ENCODE measurements at regions not wholly inside any gene's neighbourhood (a gene's known extent, or its start where the extent isn't known, plus 50 kb on each side); places are given as distances from the start of the nearest gene placed in this dataset.

- FAIRE-seq = no peak
Measured at GRCh38 chr6:12592634-12593033, 123.9 kb upstream of the PHACTR1 start.

- no peak for FAIRE-seq
Measured at GRCh38 chr6:12593771-12594529, 122.6 kb upstream of the PHACTR1 start.

- FAIRE-seq = no peak
Measured at GRCh38 chr6:12594530-12594893, 122.1 kb upstream of the PHACTR1 start.

- no peak for FAIRE-seq
Measured at GRCh38 chr6:12595161-12595811, 121.3 kb upstream of the PHACTR1 start.

- FAIRE-seq = no peak
Measured at GRCh38 chr6:12596731-12597130, 119.8 kb upstream of the PHACTR1 start.

- FAIRE-seq = no peak
Measured at GRCh38 chr6:12598919-12599318, 117.6 kb upstream of the PHACTR1 start.

GRCh38 chr6:12601881-12602280 is 114.7 kb upstream of the PHACTR1 start:
- no peak for FAIRE-seq

- no peak for FAIRE-seq
Measured at GRCh38 chr6:12602342-12602741, 114.2 kb upstream of the PHACTR1 start.

GRCh38 chr6:12602951-12603672 is 113.5 kb upstream of the PHACTR1 start:
- no peak for FAIRE-seq

GRCh38 chr6:12603673-12604049 is 112.9 kb upstream of the PHACTR1 start:
- no peak for FAIRE-seq

GRCh38 chr6:12605888-12606345 is 110.7 kb upstream of the PHACTR1 start:
- no peak for FAIRE-seq

GRCh38 chr6:12606616-12607015 is 110.0 kb upstream of the PHACTR1 start:
- no peak for FAIRE-seq

GRCh38 chr6:12608016-12608860 is 108.3 kb upstream of the PHACTR1 start:
- no peak for FAIRE-seq

- FAIRE-seq = no peak
Measured at GRCh38 chr6:12608874-12609273, 107.7 kb upstream of the PHACTR1 start.

GRCh38 chr6:12609751-12610150 is 106.8 kb upstream of the PHACTR1 start:
- FAIRE-seq = no peak

GRCh38 chr6:12610862-12611261 is 105.7 kb upstream of the PHACTR1 start:
- no peak for FAIRE-seq

GRCh38 chr6:12613811-12614210 is 102.8 kb upstream of the PHACTR1 start:
- FAIRE-seq = no peak

- no peak for FAIRE-seq
Measured at GRCh38 chr6:12614456-12614855, 102.1 kb upstream of the PHACTR1 start.

GRCh38 chr6:12618296-12618695 is 98.3 kb upstream of the PHACTR1 start:
- FAIRE-seq = no peak

- FAIRE-seq = no peak
Measured at GRCh38 chr6:12621754-12622153, 94.8 kb upstream of the PHACTR1 start.

- FAIRE-seq = no peak
Measured at GRCh38 chr6:12622566-12622965, 94.0 kb upstream of the PHACTR1 start.

- no peak for FAIRE-seq
Measured at GRCh38 chr6:12624142-12624837, 92.3 kb upstream of the PHACTR1 start.

All from colon (tissue), 2 donors.